GM19099 (cell line): ENCODE measurements at regions not wholly inside any gene's neighbourhood (a gene's known extent, or its start where the extent isn't known, plus 50 kb on each side); places are given as distances from the start of the nearest gene placed in this dataset.

Experiments
- POLR2A ChIP-seq: IDR thresholded peaks from 3 replicates; pipeline ENCODE4 v1.6.1; 2011; ENCODE audit warnings: low read depth; ENCODE audit not compliant: insufficient read length; ENCODE audit errors: extremely low read depth

- no peak for TF ChIP-seq POLR2A
These were observed 1536.2 kb upstream of the CDH9 start for GRCh38 chr5:28574606-28575005.

- TF ChIP-seq POLR2A = no peak
These were observed 1528.7 kb upstream of the CDH9 start for GRCh38 chr5:28567048-28567447.

GRCh38 chr5:28561522-28561921, 1523.1 kb upstream of the CDH9 start:
- no peak for TF ChIP-seq POLR2A

GRCh38 chr5:28558196-28558595, 1519.8 kb upstream of the CDH9 start:
- no peak for TF ChIP-seq POLR2A

- no peak for TF ChIP-seq POLR2A
These were observed 1518.7 kb upstream of the CDH9 start for GRCh38 chr5:28557114-28557513.

- TF ChIP-seq POLR2A = no peak
These were observed 1511.2 kb upstream of the CDH9 start for GRCh38 chr5:28549588-28549987.

GRCh38 chr5:28548856-28549255, 1510.5 kb upstream of the CDH9 start:
- TF ChIP-seq POLR2A = no peak

- TF ChIP-seq POLR2A = no peak
These were observed 1506.1 kb upstream of the CDH9 start for GRCh38 chr5:28544501-28544900.

GRCh38 chr5:28543473-28544098, 1505.2 kb upstream of the CDH9 start:
- no peak for TF ChIP-seq POLR2A

- TF ChIP-seq POLR2A = no peak
These were observed 1504.6 kb upstream of the CDH9 start for GRCh38 chr5:28542987-28543386.

- no peak for TF ChIP-seq POLR2A
These were observed 1485.7 kb upstream of the CDH9 start for GRCh38 chr5:28523888-28524635.

GRCh38 chr5:28523416-28523815, 1485.0 kb upstream of the CDH9 start:
- TF ChIP-seq POLR2A = no peak

- TF ChIP-seq POLR2A = no peak
These were observed 1479.3 kb upstream of the CDH9 start for GRCh38 chr5:28517691-28518090.

- no peak for TF ChIP-seq POLR2A
These were observed 1478.3 kb upstream of the CDH9 start for GRCh38 chr5:28516722-28517121.

GRCh38 chr5:28512648-28513047, 1474.3 kb upstream of the CDH9 start:
- no peak for TF ChIP-seq POLR2A

GRCh38 chr5:28505121-28505520, 1466.7 kb upstream of the CDH9 start:
- no peak for TF ChIP-seq POLR2A
